HG03097 (cell line): ENCODE measurements at regions not wholly inside any gene's neighbourhood (a gene's known extent, or its start where the extent isn't known, plus 50 kb on each side); places are given as distances from the start of the nearest gene placed in this dataset.
"Not testable (repeated sequence)": the region's sequence is repeated elsewhere in the genome, so short reads cannot be mapped to it uniquely, and the experiment has no call there.

Source experiments
- ATAC-seq: cut with Tn5 transposase; IDR thresholded peaks from one replicate; pipeline ENCODE4 v1.9.1; 2021; ENCODE audit not compliant: unreplicated experiment, low FRiP score

DNA sequence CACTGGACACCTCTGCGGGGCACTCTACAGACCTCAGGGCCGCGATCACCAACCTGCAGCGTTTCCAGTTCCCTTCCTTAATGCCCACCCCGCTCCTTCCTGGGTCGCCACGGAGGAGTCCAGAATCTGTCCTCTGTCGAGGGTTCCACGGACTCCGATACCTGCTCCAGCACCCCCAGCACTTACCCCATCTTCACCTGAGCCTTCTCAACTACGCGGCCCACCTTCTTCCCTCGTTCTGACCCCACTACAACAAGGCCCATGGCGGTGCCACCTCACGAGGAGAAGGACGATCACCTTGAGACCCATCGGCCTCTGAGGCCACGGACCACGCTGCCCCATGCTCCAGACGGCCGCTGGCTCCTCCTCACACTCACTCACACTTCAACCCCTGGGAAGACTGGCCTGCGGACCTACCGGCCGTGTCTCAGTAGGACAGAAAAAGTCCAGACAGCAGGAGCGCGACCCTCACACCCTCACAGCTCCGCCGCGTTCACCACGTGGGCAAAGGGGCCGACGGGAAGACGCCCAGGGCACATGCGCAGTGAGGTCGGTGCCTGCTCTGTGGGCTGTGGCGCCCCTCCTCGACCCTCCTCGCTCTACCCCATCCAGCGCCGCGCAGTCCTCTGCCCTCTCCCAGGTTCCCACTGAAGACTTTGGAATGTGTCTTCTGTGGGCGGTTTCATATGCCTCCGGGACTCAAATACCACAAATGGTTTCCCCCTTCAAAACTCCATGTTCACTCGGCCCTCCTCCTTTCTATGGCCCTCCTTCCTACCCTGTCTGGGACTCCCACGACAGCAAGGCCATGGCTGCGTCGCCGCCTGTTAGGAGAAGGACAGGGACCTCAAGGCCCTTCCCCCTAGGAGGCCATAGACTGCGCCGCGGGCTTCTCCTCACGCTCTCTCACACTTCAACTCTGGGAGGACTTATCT, 193.9 kb upstream of the PHF14 start:
- no peak for ATAC-seq

DNA sequence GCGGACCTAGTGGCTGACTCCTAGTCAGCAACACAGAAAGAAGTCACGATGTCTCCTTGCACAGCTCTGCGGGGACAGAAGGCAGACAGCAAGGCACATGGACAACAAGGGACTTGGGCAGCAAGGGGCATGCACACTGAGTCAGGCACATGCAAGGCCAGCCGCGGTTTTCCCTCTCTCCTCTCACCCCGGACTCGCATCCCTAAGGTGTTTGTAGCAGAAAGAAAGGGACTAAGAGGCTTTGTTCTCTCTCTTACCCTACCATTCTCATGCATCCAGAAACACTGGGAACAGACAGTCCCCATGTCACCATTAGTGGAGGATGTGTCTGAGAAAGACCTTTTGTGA, 193.3 kb upstream of the PHF14 start:
- no peak for ATAC-seq

DNA sequence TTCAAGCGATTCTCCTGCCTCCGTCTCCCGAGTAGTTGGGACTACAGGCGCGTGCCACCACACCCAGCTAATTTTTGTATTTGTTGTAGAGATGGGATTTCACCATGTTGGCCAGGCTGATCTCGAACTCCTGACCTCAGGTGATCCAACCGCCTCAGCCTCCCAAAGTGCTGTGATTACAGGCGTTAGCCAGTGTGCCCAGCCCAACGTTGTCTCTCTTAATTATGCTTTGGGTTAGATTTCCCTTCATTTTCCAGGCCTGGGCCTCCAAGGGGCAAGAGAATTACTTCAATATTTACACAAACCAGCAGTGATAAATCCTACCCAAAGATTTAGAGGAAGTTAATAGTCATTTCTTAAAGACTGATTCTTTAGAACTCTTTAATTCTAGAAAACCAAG, 186.7 kb upstream of the PHF14 start:
- ATAC-seq: not testable (repeated sequence)

DNA sequence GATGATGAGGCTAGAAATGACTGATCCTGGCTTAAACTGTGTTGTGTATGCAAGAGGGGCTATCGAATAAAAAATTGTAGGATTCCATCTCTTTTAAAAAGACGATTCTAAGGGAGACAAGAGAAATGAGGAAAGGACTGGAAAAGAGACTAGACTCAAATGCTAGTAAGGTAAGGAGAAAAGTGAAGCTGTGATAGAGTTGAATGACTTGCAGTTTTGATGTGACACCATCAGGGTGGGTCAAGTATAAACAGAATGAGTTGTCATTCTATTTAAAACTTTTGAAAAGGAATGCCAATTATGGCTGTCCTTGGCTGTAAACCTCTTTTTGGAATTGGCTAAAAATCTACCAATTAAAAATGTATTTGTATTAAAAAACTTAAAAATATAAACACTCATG, 184.5 kb upstream of the PHF14 start:
- no peak for ATAC-seq

GRCh38 chr7:10790910-10791309, 182.8 kb upstream of the PHF14 start:
- no peak for ATAC-seq

GRCh38 chr7:10793995-10794775, 179.5 kb upstream of the PHF14 start:
- ATAC-seq: no peak

DNA sequence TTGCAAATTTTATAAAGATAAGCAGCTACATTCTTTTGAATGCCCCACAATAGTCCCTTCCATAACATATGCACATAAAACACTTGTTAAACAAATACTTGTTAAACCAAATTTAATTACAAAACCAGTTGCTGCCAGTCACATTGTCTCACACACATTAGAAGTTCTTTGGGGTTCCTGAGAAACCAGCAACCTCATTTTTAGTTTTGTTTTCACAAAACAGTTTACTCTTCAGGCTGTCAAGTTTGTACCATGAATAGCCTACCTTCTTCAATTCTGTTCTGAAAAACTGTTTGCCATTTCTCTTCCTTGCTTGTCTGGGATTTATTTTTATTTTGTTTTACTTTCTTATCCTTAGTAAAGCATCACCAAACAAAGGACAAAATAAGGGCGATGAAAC, 176.5 kb upstream of the PHF14 start:
- no peak for ATAC-seq

DNA sequence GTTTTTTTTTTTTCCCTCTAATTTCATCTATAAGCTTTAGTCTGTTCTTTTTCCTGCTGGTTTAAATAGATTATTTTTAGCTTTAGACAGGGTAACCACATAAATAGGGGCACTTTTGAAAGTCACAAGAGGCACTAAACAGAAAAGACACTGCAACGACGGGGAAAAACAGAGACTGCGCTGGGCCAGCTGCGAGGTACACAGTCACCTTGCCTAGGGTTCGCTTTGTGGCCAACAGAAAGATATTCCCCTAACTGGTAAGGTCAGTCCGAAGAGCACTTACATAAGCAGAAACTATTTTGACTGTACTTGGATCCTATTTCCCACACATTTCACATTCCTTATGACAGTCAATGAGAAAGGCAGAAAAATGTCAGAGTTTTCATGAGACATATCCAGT, 175.6 kb upstream of the PHF14 start:
- no peak for ATAC-seq

GRCh38 chr7:10799475-10799874, 174.2 kb upstream of the PHF14 start:
- ATAC-seq: no peak

- no peak for ATAC-seq
Observed at GRCh38 chr7:10802011-10802410, 171.7 kb upstream of the PHF14 start.

DNA sequence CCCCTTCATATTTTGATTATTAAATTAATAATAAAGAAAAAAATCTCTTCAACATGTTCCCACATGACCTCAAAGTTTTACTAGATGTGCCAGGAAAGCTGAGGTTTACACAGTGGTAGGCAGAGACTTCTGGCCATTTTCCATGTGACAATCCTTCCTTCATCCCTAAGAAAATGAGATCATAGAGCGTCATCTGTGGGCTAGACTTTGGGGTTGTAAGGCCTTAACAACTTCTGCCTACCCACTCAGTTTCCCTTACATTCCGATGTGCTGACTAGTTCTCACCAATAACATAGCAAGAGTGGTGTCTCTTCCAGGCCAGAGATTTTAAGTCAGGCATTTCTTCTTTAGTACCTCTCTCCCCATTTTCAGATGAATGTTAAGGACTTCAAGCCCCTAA, 171.1 kb upstream of the PHF14 start:
- no peak for ATAC-seq

DNA sequence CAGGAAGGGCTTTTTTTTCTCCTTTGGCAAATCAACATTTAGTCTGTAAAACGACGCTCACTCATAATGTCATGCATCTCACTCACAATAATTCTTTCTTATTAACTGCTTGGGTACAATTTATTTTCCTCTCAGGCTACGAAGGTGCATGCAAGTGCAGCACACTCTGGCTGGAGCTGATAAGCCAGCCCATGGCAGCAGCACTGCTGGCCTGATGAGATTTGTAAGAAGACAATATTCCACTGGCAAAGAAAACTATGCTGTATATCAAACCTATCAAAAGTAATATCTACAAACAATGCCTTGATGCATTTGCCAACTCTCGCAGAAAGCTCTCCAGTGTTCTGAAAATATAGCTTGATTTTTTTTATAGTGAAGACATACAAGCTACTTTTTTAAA, 170.0 kb upstream of the PHF14 start:
- ATAC-seq: no peak

GRCh38 chr7:10804770-10805169, 168.9 kb upstream of the PHF14 start:
- no peak for ATAC-seq

- ATAC-seq: no peak
Observed at GRCh38 chr7:10815546-10815945, 158.1 kb upstream of the PHF14 start.

DNA sequence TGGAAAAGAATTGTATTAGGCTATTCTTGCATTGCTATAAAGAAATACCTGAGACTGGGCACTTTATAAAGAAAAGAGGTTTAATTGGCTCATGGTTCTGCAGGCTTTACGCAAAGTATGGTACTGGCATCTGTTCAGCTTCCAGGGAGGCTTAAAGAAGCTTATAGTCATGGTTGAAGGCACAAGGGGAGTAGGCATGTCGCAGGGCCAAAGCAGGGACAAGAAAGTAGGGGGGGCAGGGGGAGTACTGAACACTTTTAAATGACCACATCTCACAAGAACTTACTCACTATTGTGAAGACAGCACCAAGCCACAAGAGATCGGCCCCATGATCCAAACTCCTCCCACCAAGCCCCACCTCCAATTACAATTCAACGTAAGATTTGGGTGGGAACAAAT, 152.5 kb upstream of the PHF14 start:
- ATAC-seq: no peak

- no peak for ATAC-seq
Observed at GRCh38 chr7:10824154-10824553, 149.5 kb upstream of the PHF14 start.

DNA sequence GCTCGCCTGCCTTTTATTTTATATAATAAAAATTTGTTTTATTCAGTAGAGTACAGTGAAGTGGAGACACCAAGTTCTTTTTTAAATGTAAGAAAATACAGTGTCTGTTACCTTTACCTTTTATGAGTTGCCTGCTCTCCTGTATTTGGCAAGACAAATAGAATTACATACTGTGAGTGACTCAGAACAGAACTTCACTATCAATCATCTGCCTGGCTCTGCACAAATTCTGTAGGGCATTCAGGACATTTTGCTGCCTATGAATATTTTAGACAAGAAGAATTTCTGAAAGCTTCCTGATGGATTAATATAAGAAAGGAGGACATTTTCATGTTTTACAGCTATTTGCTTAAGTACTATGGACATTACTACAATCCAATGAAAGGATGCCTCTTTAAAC, 135.4 kb upstream of the PHF14 start:
- ATAC-seq: no peak

DNA sequence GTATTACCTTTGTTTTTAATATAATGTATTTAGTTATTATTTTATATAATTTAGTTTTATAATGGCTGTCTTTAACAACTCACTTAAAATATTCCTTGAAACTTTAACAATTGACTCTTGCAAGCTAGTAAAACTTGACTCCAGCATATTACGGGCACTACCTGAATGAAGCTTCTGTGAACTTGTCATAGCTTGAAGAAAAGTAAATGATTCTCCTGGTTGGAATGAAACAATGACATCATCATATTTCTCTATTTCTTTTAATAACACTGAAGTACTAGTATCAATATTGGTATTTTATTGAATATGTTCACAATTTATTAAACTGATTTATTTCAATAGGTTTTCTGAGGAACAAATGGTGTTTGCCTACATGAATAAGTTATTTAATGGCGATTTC, 128.4 kb upstream of the PHF14 start:
- no peak for ATAC-seq

DNA sequence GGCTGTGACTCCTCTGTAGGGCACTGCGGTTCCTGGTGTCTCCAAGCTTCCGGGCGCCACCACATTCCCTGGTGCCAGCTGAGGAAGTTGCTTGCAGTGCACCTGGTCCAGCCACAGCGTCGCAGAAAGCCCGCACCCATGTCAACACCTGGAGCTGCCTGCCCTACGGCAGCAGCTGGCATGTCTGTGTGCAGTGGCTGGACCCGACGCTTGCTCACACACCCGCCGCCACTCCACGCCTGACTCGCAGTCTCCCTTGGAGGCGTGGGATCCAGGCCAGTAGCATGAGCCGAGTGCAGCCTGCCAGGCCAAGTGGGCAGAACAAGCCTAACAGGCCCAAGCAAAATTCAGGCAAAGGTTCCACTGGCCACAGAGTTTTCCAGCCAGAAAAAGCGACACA, 118.1 kb upstream of the PHF14 start:
- no peak for ATAC-seq

DNA sequence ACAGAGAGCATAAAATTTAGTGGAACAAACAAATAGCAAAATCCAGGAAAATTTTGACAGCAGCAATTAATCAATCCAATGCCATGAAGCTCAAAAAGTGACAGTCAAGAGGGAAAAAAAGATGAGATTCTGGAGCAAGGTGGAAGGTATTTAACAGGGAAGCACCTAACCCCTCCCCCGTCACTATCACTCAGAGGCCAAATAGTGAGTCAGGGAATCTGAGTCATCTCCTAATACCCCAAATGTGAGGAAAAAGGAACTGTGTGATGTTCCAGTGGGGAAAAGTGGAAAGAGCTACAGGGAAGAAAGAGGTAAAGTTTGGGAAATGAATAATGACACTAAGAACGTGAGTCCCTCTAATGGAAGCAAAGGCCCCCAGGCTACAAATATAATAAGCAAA, 113.2 kb upstream of the PHF14 start:
- ATAC-seq: no peak

- no peak for ATAC-seq
Observed at GRCh38 chr7:10863476-10863875, 110.2 kb upstream of the PHF14 start.

DNA sequence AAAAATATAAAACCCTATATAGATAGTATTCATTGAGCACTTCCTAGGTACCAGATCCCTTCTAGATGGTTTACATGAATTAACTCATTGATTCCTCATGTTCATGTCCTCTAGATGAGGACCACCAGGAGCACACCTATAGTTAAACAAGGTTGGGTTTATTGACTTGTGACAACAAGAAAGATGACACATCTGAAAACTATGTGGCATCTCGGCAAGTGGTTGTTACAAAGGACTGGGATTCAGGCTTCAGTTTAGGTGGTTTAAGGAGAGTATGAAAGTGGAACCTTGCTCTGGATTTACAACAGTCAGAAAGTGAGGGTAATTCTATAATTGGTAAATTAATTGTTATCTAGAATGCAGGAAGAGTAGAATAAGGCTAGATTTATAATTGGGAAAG, 99.0 kb upstream of the PHF14 start:
- no peak for ATAC-seq
